Activated CD8-positive, alpha-beta memory T cell treated with anti-CD3 and anti-CD28 coated beads for 24 hours (primary cell): ENCODE measurements at regions not wholly inside any gene's neighbourhood (a gene's known extent, or its start where the extent isn't known, plus 50 kb on each side); places are given as distances from the start of the nearest gene placed in this dataset.

Experiments
- DNase-seq: peaks from one replicate; pipeline ENCODE4 v3.0.0-alpha.2; 2020

DNA sequence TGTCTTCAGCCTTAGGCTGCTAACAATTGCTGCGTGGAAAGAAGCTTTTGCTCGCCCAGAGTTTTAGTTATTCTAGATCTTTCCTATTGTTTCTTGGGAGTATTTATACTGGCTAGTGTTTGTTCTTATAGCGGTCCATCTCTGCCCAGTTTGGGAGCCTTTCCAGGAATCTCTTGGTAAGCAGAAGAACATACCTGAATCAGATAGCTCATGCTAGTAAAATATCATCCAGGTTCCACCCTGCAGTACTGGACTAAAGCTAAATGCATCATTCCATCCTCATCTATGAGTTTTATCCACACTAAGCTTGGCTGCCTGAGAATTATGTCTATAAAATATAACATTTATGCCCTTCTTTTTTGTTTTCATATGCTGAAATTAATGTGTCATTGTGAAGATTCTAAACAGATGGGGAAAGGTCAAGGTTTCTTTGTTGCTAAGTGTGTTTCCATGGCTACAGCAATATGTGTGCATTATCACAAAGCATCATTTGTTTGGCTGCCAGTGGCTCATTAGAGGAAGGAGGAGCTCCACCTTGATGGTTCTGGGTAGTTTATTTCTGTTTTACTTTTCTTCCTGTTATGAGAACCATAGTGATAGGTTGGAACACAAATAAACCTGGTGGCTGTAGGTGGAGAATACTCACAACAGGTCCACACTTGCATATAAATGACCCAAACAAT lies 182.8 kb downstream of the PIK3C3 start:
- no peak for DNase-seq

DNA sequence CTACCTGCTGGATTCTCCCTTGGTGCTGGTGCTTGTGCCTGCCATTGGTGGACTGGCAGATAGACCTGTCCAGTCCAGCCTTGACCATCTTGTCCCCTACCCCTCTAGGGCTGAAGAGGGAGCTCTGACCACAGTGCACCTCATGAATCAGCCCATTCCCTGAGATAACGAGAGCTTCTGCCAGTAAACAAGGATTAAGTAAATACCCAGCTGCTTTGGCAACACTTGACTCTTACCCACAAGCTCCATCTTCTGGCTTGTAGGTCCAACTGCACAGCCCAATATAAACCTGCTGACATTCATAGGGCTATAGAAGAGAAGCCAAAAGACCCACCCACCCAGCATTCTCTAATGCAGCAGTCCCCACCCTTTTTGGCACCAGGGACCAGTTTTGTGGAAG lies 186.4 kb downstream of the PIK3C3 start:
- DNase-seq, result no peak

GRCh38 chr18:42155024-42155423 lies 200.0 kb downstream of the PIK3C3 start:
- no peak for DNase-seq

- DNase-seq, result no peak
Measured at GRCh38 chr18:42156281-42156680, 201.2 kb downstream of the PIK3C3 start.

GRCh38 chr18:42157420-42157819 lies 202.4 kb downstream of the PIK3C3 start:
- no peak for DNase-seq

DNA sequence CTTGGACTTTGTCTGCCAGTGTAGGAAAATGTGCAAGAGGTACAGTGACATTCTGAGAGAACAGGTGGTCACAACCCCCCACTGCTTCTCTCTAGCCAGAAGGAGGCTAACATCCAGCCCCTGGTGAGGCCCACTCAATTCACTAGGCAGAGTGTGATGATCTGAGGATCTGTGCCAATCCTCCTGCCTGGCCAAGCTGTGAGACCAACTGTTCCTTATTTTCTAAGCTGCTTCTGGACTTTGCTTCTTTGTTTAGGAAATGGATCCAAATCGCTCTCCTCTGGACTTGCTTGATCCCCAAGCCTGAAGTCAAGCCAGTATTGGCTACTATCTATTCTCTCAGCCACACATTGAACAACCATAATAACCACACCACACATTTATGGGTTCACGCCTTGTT lies 202.8 kb downstream of the PIK3C3 start:
- no peak for DNase-seq

DNA sequence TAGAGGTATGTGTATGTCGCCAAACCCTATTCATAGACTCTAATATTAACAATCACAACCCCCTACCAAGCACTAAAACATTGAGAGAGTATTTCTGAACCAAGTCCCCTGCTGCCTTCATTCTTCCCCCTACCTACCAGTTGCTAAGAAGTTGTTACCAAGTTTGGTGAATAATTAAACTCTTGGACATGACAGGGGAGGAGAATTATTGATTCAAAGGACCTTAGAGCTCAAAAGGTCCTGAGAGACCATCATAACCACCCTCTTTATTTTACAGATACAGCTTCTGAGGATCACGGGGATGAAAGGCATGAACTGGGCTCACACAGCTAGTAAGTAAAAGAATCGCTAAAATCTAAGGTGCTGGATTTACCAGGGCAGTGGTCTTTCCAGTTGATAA lies 204.1 kb downstream of the PIK3C3 start:
- no peak for DNase-seq

- no peak for DNase-seq
Measured at GRCh38 chr18:42163321-42163720, 208.3 kb downstream of the PIK3C3 start.

GRCh38 chr18:42164556-42164955 lies 209.5 kb downstream of the PIK3C3 start:
- DNase-seq, result no peak

- DNase-seq, result no peak
Measured at GRCh38 chr18:42165922-42166513, 211.0 kb downstream of the PIK3C3 start.

DNA sequence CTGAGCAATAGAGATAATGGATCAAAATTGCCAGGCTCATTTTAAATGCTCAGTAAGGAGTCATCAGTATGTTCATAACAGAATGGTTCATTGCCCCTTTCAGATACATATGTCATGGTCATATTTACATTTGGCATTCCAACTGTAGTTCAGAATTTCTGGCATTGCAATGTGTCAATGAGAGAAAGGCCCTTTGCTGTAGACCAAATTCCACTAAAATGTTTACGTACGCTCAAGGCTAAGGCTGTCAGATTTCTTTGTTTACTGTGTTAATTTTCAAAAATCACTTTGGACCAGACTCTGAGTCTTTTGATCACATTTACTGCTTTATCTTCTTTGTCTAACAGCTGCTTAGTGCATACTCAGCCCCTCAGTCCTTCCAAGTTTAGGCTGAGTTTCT lies 213.5 kb downstream of the PIK3C3 start:
- no peak for DNase-seq

GRCh38 chr18:42168907-42169306 lies 213.9 kb downstream of the PIK3C3 start:
- no peak for DNase-seq

- no peak for DNase-seq
Measured at GRCh38 chr18:42174909-42175308, 219.9 kb downstream of the PIK3C3 start.

DNA sequence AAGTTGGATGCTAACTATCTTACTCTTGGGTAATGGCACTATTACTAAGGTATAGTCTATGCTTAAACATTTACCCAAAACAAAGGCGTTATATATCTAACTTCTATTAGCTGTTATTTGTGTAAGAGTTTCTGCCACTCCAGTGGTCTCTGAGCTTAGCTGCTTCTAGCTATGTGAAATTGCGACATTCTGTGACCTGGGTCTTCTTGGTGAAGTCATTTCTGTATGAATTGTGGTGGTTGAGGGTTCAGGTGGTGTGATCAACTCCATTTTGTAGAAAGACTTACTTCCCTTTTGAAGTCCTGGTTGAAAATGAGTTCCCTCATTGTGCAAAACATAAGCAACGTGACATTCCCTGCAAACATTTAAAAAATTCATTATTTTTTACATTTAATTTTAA lies 221.6 kb downstream of the PIK3C3 start:
- DNase-seq, result no peak

DNA sequence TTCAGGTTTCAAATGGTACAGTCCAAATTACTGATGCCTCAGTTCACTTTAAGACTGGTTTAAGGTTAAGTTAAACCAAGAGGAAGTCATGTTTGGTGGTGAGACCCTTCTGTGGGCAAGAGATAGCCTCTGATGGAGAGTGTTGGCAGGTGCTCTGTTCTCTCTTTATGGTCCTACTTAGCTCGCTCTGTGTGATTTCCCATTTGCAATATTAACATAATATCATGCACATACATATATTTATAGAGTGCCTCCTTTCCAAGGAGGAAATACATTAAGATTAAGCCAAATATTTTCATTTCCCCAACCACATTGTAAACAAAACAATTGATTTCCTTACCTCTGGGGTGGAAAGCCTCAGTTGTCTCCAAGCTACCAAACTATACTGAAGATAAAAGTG lies 222.4 kb downstream of the PIK3C3 start:
- DNase-seq, result no peak

GRCh38 chr18:42178376-42179080 lies 223.5 kb downstream of the PIK3C3 start:
- DNase-seq, result no peak

DNA sequence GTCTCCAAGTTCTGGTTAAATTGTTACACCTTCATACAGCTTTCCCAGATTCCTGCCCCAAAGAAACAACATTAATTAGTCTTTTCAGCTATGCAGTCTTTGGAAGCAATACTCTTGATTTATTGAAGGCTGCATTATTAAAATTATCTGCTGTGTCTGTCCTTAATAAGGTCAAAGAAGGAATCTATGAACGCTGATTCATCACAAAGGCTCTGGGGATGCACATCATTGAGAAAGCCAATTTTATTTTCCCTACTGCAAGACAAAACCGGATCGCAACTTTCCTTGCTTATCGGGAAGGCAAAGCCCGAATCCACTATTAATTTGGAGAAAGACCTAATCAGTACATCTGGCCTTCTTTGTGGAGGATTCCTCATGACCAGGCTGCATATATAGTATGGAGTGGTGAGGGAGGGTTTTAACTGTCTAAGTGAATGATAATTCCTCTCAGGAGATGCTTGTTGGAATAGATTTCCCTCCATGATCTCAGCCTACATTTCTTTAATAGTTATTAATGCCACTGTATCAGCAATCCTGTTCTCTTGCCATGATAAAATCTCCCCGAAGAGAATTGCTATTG lies 224.6 kb downstream of the PIK3C3 start:
- no peak for DNase-seq

GRCh38 chr18:42181474-42181873 lies 226.4 kb downstream of the PIK3C3 start:
- no peak for DNase-seq

GRCh38 chr18:42182728-42183700 lies 228.0 kb downstream of the PIK3C3 start:
- no peak for DNase-seq

DNA sequence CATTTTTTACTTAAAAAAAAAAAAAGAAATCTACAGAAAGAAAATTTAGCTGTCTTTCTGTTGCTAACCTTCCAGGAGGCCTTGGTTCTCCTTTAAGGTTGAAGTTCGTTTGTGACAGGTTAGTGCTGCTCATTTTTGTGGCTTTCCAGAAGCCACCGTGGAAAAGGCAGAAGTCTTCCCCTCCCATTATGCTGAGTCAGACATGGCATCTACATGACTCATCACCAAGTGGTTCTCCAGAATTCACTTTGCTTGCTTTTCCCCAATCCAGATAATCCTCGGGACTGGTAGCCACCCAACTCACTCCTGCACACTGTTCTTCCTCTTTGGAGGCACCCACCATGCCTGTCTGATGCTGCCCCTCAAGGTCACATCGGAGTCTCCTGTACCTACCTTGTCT lies 228.7 kb downstream of the PIK3C3 start:
- DNase-seq, result no peak

- no peak for DNase-seq
Measured at GRCh38 chr18:42184685-42185477, 229.8 kb downstream of the PIK3C3 start.

- DNase-seq, result no peak
Measured at GRCh38 chr18:42185486-42185885, 230.5 kb downstream of the PIK3C3 start.
